IPS-18c (cell line): ENCODE measurements at regions not wholly inside any gene's neighbourhood (a gene's known extent, or its start where the extent isn't known, plus 50 kb on each side); places are given as distances from the start of the nearest gene placed in this dataset.

Experiments
- H3K4me3 ChIP-seq: 2 replicates; pipeline ENCODE4 v1.7.0; 2013; ENCODE audit warnings: low read depth, mild to moderate bottlenecking, low read length, moderate library complexity; ENCODE audit not compliant: insufficient read depth
- H3K9me3 ChIP-seq: one replicate; pipeline ENCODE4 v1.6.1; 2013; ENCODE audit warnings: mild to moderate bottlenecking, low read length, moderate library complexity; ENCODE audit not compliant: control insufficient read depth, insufficient read depth

- Histone ChIP-seq H3K9me3 (no peaks in the 10 kb centered on the region), H3K4me3 (no peak overlapping the region)
Measured at GRCh38 chr6:110049696-110050439, 71.8 kb downstream of the GPR6 start.
